Posterior vena cava (tissue), 2 donors: ENCODE measurements at regions not wholly inside any gene's neighbourhood (a gene's known extent, or its start where the extent isn't known, plus 50 kb on each side); places are given as distances from the start of the nearest gene placed in this dataset.

Source experiments
- DNase-seq: peaks from one replicate; pipeline ENCODE4 v3.0.0-alpha.2; 2020; ENCODE audit warnings: low spot score
- intact Hi-C, 2 donors: fragments of 100-400 bp; cut with DNase I; formaldehyde crosslinking; loops; one replicate each; pipeline versions ENCODE4 v1.14.1 to v1.14.2; 2022 to 2023
- donor health status: DM: yes; HTN: yes; CAD: no.
- donor health status: DM: yes; HTN: yes; CAD: no.

DNA sequence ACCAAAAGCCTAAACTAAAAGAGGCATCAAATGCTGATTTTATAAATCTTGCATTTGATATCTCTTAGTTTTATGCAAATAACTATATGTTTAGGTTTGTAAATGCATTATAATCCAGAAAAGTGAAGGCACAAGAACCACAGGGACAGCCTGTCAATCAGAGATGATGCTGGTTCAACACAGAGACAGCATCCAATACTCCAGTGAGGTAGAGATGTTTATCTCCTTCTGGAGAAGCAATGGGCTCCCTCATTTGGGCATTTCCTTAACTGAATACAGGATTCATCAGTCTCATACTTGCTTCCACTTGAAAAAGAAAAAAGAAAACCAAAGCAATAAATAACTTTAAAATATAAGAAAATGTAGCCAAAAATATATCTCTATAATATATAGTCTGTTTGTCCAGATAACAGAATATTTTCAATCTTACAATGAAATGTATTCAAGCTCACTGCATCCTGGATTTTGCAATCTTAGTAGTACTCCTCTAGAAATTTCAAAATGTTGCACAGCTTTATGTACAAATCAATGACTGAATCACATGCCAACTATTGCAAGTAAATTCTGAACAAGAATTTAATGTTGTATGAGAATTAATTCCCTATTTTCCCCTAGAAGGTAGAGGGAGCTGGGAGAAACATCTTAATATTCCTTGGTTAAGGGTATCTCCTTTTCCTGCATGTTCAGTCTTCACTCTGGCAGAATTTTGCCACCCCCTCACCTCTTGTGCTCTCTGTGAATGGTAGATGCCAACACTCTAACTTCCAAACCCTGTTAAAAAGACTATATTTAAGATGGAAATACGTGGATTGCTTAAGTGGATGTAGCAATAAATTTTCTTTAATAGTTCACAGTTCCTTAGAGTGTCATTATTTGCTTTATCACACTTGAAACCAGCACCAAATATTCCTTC is 191.1 kb upstream of the GAS1 start:
- intact Hi-C loops: no loop called here
- DNase-seq: no peak

GRCh38 chr9:87139099-87139730 is 191.9 kb upstream of the GAS1 start:
- intact Hi-C loops: no loop called here
- no peak for DNase-seq

- intact Hi-C loops: loop anchor here (5.0 to 10.0 kb wide), 2 partner anchors 123 to 165 kb away; no protein-coding TSS in a partner anchor
These were observed 192.8 kb upstream of the GAS1 start for GRCh38 chr9:87140142-87140541.

GRCh38 chr9:87140605-87141109 is 193.4 kb upstream of the GAS1 start:
- DNase-seq: no peak
- intact Hi-C loops: loop anchor here (5.0 to 10.0 kb wide), 2 partner anchors 123 to 164 kb away; no protein-coding TSS in a partner anchor

More at GRCh38 chr9:87140142-87140541, 192.8 kb upstream of the GAS1 start:
- no peak for DNase-seq

GRCh38 chr9:87141124-87141523 is 193.8 kb upstream of the GAS1 start:
- intact Hi-C loops: loop anchor here (5.0 to 10.0 kb wide), 2 partner anchors 124 to 164 kb away; no protein-coding TSS in a partner anchor
- DNase-seq: no peak

GRCh38 chr9:87146933-87147332 is 199.6 kb upstream of the GAS1 start:
- no peak for DNase-seq
- intact Hi-C loops: loop anchor here in 1 of 2 donors (10.0 kb wide), 1 partner anchor 158 kb away; no protein-coding TSS in a partner anchor

DNA sequence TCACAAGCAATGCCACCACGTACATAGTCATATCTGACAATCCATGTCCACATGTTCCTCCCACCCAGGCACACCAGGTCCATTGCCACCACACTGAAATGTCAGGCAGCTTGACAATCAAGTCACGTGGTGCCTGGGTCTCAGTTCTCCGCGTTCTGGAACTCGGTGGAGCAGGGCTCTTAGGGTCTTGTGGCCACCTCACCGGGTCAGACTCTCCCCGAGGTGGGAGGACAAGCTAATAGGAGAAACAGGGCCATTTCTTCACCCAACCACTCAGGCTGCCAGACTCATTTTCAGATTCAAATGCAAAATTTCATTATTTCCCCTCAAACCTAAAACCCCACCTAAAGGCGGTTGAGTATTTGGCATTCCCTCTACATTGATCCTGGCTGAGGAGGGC is 200.5 kb upstream of the GAS1 start:
- DNase-seq: no peak
- intact Hi-C loops: loop anchor here in 1 of 2 donors (10.0 kb wide), 1 partner anchor 157 kb away; no protein-coding TSS in a partner anchor

DNA sequence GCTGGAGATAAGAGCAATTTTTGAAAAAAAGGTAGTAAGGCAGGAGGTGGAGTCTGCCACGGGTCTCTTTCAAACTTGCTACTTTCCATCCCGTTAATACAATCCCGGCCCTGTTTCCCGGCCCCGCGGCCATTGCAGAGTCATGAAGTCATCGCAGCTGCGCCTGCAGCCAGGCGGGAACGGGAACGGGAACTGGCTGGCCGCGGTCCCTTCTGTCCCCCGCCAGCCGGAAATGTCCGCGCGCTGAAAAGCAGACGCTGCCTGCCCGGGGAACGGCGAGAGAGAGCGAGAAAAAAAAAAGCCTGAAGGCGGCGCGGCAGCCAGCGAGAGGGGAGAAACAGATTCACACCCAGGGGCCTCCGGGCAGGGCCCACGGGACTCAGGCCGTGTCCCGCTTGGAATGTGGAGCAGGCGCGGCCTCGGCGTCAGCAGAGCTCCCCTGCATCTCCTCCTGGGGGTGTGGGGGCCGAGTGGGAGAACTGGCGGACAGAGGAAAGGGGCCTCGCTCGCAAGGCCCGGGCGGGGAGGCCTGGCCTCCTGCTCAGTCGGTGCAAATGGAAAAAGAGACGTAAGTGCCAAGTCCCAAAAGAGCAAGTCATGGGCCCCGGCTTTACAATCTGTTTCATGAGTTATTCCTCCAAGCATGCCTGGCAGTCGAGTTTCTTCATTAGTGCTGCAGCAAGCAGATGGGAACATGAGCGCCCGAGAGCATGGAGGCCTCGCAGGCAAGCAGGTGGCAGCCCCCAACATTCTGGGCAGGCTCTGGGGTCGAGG is 201.2 kb upstream of the GAS1 start:
- intact Hi-C loops: loop anchor here in 1 of 2 donors (10.0 kb wide), 1 partner anchor 156 kb away; no protein-coding TSS in a partner anchor
- peak; percentile 96 for DNase-seq

DNA sequence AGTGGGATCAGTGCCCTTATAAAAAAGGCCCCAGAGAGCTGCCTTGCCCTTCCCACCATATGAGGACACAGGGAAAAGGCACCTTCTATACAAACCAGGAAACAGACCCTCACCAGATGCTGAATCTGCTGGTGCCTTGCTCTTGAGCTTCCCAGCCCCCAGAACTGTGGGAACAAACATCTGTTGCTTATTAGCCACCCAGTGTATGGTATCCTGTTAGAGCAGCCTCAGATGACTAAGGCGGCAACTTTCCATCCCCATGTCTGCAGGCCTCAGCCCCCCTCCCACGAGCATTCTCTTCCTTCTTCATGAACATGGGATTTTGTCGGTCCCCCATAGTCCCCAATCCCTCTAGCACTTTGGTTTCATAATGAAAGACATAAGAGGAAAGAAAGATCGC is 202.5 kb upstream of the GAS1 start:
- intact Hi-C loops: loop anchor here in 1 of 2 donors (10.0 kb wide), 1 partner anchor 155 kb away; no protein-coding TSS in a partner anchor
- DNase-seq: no peak

DNA sequence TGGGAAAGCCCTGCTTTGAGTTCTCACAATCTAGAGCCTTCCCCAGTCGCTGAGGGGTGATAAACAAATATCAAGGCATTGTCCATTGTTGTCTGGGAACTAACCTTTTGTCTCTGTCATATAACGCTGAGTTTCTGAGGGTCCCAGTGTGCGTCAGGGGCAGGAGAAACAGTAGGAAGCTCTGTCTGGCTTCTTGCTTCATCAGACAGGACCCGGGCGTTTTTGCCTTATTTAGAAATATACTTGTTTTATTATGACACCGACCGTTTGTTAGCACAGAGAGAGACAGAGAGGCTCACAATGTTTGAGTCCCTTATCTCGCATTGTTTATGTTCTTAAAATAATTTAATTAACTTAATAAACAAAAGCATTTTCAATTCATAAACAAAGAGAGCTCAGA is 204.9 kb upstream of the GAS1 start:
- DNase-seq: no peak
- intact Hi-C loops: no loop called here

GRCh38 chr9:87156247-87156646 is 208.9 kb upstream of the GAS1 start:
- no peak for DNase-seq
- intact Hi-C loops: no loop called here

- no peak for DNase-seq
- intact Hi-C loops: no loop called here
These were observed 210.2 kb upstream of the GAS1 start for GRCh38 chr9:87157366-87158031.

GRCh38 chr9:87158765-87159164 is 211.5 kb upstream of the GAS1 start:
- DNase-seq: no peak
- intact Hi-C loops: no loop called here

DNA sequence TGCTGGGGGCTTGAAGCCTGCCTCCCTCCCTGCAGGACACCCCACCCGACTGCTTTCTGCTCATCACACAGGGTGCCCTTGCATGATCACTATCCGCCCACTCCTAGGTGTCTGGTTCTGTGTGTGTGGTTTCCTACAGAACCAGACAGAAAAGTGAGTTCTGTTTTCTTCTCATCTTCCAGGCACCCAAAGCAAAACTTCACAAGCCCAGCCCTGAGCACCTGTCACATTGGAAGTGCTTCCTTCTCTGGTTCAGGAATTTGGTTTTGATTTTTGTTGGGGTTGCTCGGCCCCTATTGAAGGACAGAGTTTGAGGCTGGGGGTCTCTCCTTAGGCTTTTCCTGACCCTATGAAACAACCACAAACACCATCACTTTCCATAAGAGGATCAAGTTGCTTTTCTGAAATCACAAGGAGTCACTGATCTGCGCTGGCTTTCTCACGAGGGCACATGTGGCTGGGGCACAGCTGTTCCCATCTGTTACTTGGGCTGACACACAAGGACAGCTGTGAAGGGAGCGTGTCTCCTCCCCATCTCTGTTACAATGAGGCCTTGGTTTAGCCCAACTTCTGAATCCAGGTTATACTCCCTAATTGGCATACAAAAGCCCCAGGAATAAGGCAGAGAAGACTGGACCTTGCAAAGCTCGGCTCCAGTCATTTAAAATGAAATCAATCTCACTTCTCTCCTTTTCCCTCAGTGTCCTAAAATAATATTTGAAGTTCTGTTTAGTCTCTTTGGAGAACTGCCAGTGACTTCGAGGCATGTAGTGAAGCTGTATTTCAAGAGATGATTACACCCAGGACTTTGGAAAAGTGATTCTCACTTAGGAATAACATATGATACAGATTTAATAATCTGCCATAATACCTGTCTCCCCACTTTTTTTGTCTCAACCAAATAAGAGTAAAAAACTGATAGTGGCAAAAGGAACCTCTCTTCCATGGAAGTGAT is 213.1 kb upstream of the GAS1 start:
- DNase-seq: no peak
- intact Hi-C loops: no loop called here

GRCh38 chr9:87167161-87167560 is 219.9 kb upstream of the GAS1 start:
- no peak for DNase-seq
- intact Hi-C loops: no loop called here

DNA sequence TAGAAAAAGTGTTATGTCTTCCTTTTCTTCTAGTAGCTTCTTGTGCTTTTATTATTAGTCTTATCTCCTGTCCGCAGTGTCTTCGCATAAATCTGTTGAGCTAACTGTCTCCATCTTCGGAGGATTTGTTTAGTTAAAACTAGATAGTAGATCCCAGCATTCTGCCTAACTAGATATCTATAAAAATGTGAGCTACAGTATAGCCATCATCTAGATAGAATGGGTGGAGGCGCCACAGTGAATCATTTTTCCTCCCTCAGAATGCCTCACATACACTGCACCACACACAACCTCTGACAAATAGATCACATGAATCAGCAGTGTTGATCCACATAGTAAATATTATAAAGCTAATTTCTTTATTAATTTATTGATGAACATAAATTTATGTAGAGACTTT is 220.3 kb upstream of the GAS1 start:
- no peak for DNase-seq
- intact Hi-C loops: no loop called here

GRCh38 chr9:87178302-87178701 is 231.0 kb upstream of the GAS1 start:
- no peak for DNase-seq
- intact Hi-C loops: no loop called here
